Lower leg skin (tissue), 4 donors: ENCODE measurements at regions not wholly inside any gene's neighbourhood (a gene's known extent, or its start where the extent isn't known, plus 50 kb on each side); places are given as distances from the start of the nearest gene placed in this dataset.

Experiments
- DNase-seq, 2 donors: peaks; one replicate each; pipeline ENCODE4 v3.0.0-alpha.2; 2019; ENCODE audit warnings: low spot score in 2 of 2
- H3K4me3 ChIP-seq: fragments of 200-600 bp; sonication (generic); 2 replicates; pipeline ENCODE4 v1.5.1; 2017; ENCODE audit warnings: mild to moderate bottlenecking, low read depth; ENCODE audit not compliant: poor library complexity, severe bottlenecking
- POLR2A ChIP-seq, 2 donors: fragments of 450-650 bp; IDR thresholded peaks; one replicate each; pipeline ENCODE4 v1.6.1; 2016 to 2017; ENCODE audit warnings: antibody characterized with exemption in 2 of 2, mild to moderate bottlenecking in 1 of 2, moderate library complexity in 1 of 2
- WGBS, 2 donors: methylation state at CpG; one replicate each; pipeline ENCODE4 v1.1.5; 2018; 5-methylcytosine and 5-hydroxymethylcytosine counted together
- intact Hi-C: fragments of 100-400 bp; cut with DNase I; formaldehyde crosslinking; loops from one replicate; pipeline ENCODE4 v1.15.0; 2023; ENCODE audit warnings: low total_unique reads
- TF ChIP-seq, protein P1 (sequence below), 3 donors: fragments of 450-650 bp; IDR thresholded peaks; one replicate each; pipeline ENCODE4 v1.5.1; 2016; ENCODE audit warnings: antibody characterized with exemption in 3 of 3, mild to moderate bottlenecking in 3 of 3, moderate library complexity in 2 of 3

DNA sequence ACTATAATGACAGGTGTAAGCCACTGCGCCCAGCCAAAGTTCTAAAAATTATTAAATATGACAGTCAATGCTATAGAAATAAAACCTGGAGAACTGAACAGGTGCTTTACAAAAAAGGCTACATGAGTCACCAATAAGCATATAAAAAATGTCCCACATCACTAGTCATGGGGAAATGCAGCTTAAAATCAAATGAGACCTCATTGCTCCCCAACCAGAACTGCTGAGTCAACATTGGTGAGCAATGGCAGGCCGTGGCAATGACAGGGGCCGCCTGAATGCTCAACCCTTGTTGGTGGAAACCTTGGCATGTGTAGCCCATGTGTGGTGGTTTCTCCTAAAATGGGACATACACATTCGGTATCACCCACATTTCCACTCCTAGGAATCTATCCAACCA lies 352.3 kb upstream of the KLF6 start:
- no peak for DNase-seq
- TF ChIP-seq POLR2A (IDR thresholded peaks at IDR 0.05): no peak
- TF ChIP-seq, protein P1, sequence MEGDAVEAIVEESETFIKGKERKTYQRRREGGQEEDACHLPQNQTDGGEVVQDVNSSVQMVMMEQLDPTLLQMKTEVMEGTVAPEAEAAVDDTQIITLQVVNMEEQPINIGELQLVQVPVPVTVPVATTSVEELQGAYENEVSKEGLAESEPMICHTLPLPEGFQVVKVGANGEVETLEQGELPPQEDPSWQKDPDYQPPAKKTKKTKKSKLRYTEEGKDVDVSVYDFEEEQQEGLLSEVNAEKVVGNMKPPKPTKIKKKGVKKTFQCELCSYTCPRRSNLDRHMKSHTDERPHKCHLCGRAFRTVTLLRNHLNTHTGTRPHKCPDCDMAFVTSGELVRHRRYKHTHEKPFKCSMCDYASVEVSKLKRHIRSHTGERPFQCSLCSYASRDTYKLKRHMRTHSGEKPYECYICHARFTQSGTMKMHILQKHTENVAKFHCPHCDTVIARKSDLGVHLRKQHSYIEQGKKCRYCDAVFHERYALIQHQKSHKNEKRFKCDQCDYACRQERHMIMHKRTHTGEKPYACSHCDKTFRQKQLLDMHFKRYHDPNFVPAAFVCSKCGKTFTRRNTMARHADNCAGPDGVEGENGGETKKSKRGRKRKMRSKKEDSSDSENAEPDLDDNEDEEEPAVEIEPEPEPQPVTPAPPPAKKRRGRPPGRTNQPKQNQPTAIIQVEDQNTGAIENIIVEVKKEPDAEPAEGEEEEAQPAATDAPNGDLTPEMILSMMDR (IDR thresholded peaks at IDR 0.05): no peak
- WGBS, 2 donors: 89 to 96% methylated on average over 4 of the region's 4 CpGs
- intact Hi-C loops: no loop called here
- H3K4me3 ChIP-seq: no peak overlapping the region

DNA sequence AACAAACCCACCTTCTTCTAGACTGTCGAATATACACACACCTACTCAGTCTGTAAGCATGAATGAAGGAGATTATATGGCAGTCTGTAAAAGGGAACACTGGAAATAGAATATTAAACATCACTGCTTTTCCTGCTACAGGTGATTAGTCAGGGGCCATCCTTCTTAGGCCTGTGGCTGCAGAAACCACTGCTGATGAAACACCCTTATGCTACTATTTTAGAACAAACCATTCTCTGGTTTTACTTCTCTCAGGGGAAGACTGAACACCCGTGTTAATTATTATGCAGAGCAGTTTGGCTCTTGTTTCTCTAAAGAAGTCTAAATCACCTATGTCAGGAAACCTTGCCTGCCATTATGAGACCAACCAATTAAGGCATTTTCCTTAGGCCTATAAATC lies 351.1 kb upstream of the KLF6 start:
- H3K4me3 ChIP-seq: no peak overlapping the region
- 68 to 69% methylated on average over 2 of the region's 2 CpGs for WGBS, 2 donors
- TF ChIP-seq, protein P1 (IDR thresholded peaks at IDR 0.05): no peak
- no peak for TF ChIP-seq POLR2A (IDR thresholded peaks at IDR 0.05)
- intact Hi-C loops: no loop called here
- no peak for DNase-seq

DNA sequence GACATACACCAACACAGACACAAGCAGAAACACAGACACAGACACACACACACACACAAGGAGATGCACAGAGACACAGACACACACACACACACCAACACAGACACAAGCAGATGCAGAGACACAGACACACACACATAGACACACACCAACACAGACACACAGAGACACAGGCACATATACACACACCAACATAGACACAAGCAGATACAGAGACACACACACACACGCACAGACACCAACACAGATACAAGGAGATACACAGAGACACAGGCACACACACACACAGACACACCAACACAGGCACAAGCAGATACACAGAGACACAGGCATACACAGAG lies 347.2 kb upstream of the KLF6 start:
- no peak overlapping the region for H3K4me3 ChIP-seq
- 94 to 100% methylated on average over 1 of the region's 1 CpG for WGBS, 2 donors
- no peak for DNase-seq
- intact Hi-C loops: no loop called here
- TF ChIP-seq POLR2A (IDR thresholded peaks at IDR 0.05): no peak
- TF ChIP-seq, protein P1 (IDR thresholded peaks at IDR 0.05): no peak

DNA sequence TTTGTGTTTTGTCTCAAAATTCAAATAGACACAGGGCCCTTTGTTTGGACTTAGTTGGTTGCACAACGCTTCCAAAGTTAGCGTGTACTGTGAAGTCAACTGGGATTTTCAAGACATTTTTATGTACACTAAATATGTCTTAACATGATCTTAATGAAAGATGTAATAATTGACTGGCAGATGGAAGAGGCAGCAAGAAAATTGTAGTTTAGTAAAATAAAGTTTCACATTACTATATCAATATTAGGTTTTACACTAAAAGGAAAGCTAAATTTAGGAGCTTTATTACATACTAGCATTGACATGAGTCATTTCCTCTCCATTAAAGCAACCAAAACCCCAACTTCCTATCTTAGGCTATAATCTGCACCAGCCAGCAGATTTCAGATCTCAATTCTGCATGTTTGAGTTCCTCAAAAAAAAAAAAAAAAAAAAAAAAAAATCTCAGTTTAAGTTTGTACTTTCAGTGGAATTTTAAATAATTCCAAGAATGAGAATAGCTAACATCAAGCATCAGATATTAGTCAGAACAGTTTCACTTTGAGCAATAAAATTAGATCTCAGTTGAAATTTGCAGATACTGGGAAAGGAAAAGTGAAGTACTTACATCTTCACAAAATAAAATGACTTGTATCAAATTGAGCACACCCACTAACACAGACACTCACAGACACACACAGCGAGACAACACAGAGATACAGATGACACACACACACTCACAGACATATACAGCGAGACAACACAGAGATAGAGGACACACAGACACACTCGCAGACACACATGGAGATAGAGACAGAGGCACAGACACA lies 346.6 kb upstream of the KLF6 start:
- intact Hi-C loops: no loop called here
- TF ChIP-seq, protein P1 (IDR thresholded peaks at IDR 0.05): no peak
- TF ChIP-seq POLR2A (IDR thresholded peaks at IDR 0.05): no peak
- DNase-seq: no peak
- no peak overlapping the region for H3K4me3 ChIP-seq
- WGBS, 2 donors: 50 to 59% methylated on average over 5 of the region's 5 CpGs

DNA sequence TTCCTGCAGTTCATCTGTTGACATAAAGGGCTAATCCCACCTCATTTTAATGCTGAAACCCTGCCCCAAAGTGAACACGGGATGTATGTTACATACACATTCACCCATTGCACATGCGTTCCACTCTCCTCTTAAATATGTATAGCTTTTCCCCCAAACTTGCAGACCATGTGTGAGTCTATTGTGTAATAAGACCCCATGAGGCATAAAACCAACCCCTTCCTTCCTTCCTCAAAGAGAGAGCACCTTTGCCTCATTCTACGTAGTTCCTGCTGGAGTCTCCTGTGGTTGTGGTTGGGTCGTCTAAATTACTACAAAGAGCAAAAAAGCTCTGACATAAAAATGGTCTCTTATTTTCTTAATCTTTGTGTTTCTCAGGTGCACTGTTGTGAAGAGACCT lies 345.7 kb upstream of the KLF6 start:
- no peak for DNase-seq
- no peak overlapping the region for H3K4me3 ChIP-seq
- WGBS, 2 donors: 79 to 85% methylated on average over 4 of the region's 4 CpGs
- no peak for TF ChIP-seq POLR2A (IDR thresholded peaks at IDR 0.05)
- TF ChIP-seq, protein P1 (IDR thresholded peaks at IDR 0.05): no peak
- intact Hi-C loops: no loop called here
